Stomach (tissue), 4 donors: ENCODE measurements at regions not wholly inside any gene's neighbourhood (a gene's known extent, or its start where the extent isn't known, plus 50 kb on each side); places are given as distances from the start of the nearest gene placed in this dataset.

Source experiments
- CTCF ChIP-seq, 7 experiments: fragments of 450-650 bp in 4 of 7; fragments of 200-600 bp in 3 of 7; sonication (generic) in 3 of 7; IDR thresholded peaks; one replicate each; pipeline ENCODE4 v1.5.1; 2016 to 2019; ENCODE audit warnings: antibody characterized with exemption in 7 of 7, control low read depth in 2 of 7, mild to moderate bottlenecking in 1 of 7
- POLR2A ChIP-seq, 4 donors: fragments of 450-650 bp; IDR thresholded peaks; one replicate each; pipeline ENCODE4 v1.6.1; 2016; ENCODE audit warnings: antibody characterized with exemption in 4 of 4, control low read depth in 2 of 4, mild to moderate bottlenecking in 1 of 4, moderate library complexity in 1 of 4

- TF ChIP-seq CTCF (IDR thresholded peaks at IDR 0.05): no peak
- TF ChIP-seq POLR2A (IDR thresholded peaks at IDR 0.05): no peak
These were observed 461.4 kb upstream of the SYT1 start for GRCh38 chr12:78403136-78403535.
